ENCODE measurements at regions not wholly inside any gene's neighbourhood (a gene's known extent, or its start where the extent isn't known, plus 50 kb on each side); places are given as distances from the start of the nearest gene placed in this dataset.

- Histone ChIP-seq H3K4me1 (ENCODE audit: control insufficient read depth, insufficient read depth, low read length) (no peaks in the 10 kb centered on the region), H3K4me3 (ENCODE audit: insufficient read depth, low read depth, low read length) (no peak overlapping the region), H3K27me3 (ENCODE audit: control insufficient read depth, insufficient read depth, low read length, poor library complexity, severe bottlenecking) (no peaks in the 10 kb centered on the region), H3K27ac (ENCODE audit: insufficient read depth, low read depth, low read length, poor library complexity, severe bottlenecking) (no peak overlapping the region), H3K36me3 (ENCODE audit: control insufficient read depth, insufficient read depth, low read length) (no peaks in the 10 kb centered on the region), H3K9me3 (ENCODE audit: control insufficient read depth, low read length) (no peaks in the 10 kb centered on the region)
- 100% methylated on average over 1 of the region's 1 CpG; no CpG with 5 or more reads in 1 of the 2 experiments for WGBS, 2 experiments
These were observed 508.0 kb downstream of the SNAPC1 start for GRCh38 chr14:62270236-62270635.

- Histone ChIP-seq H3K9me3 (ENCODE audit: control insufficient read depth, low read length) (no peaks in the 10 kb centered on the region), H3K36me3 (ENCODE audit: control insufficient read depth, insufficient read depth, low read length) (no peaks in the 10 kb centered on the region), H3K27ac (ENCODE audit: insufficient read depth, low read depth, low read length, poor library complexity, severe bottlenecking) (no peak overlapping the region), H3K4me3 (ENCODE audit: insufficient read depth, low read depth, low read length) (no peak overlapping the region), H3K4me1 (ENCODE audit: control insufficient read depth, insufficient read depth, low read length) (peaks cover 10% of the 10 kb centered on the region), H3K27me3 (ENCODE audit: control insufficient read depth, insufficient read depth, low read length, poor library complexity, severe bottlenecking) (no peaks in the 10 kb centered on the region)
These were observed 518.1 kb downstream of the SNAPC1 start for GRCh38 chr14:62280366-62280765.

- Histone ChIP-seq H3K27ac (ENCODE audit: insufficient read depth, low read depth, low read length, poor library complexity, severe bottlenecking) (no peak overlapping the region), H3K27me3 (ENCODE audit: control insufficient read depth, insufficient read depth, low read length, poor library complexity, severe bottlenecking) (no peaks in the 10 kb centered on the region), H3K4me1 (ENCODE audit: control insufficient read depth, insufficient read depth, low read length) (peaks cover 10% of the 10 kb centered on the region), H3K4me3 (ENCODE audit: insufficient read depth, low read depth, low read length) (no peak overlapping the region), H3K36me3 (ENCODE audit: control insufficient read depth, insufficient read depth, low read length) (no peaks in the 10 kb centered on the region), H3K9me3 (ENCODE audit: control insufficient read depth, low read length) (no peaks in the 10 kb centered on the region)
- 91 to 96% methylated on average over 4 of the region's 4 CpGs for WGBS, 2 experiments
These were observed 521.6 kb downstream of the SNAPC1 start for GRCh38 chr14:62283837-62284236.

GRCh38 chr14:62289471-62289870 lies 527.3 kb downstream of the SNAPC1 start:
- Histone ChIP-seq H3K36me3 (ENCODE audit: control insufficient read depth, insufficient read depth, low read length) (no peaks in the 10 kb centered on the region), H3K4me3 (ENCODE audit: insufficient read depth, low read depth, low read length) (no peak overlapping the region), H3K9me3 (ENCODE audit: control insufficient read depth, low read length) (no peaks in the 10 kb centered on the region), H3K27ac (ENCODE audit: insufficient read depth, low read depth, low read length, poor library complexity, severe bottlenecking) (no peak overlapping the region), H3K4me1 (ENCODE audit: control insufficient read depth, insufficient read depth, low read length) (no peaks in the 10 kb centered on the region), H3K27me3 (ENCODE audit: control insufficient read depth, insufficient read depth, low read length, poor library complexity, severe bottlenecking) (no peaks in the 10 kb centered on the region)
- WGBS, 2 experiments: 73 to 86% methylated on average over 3 of the region's 3 CpGs

GRCh38 chr14:62301080-62301479 lies 538.9 kb downstream of the SNAPC1 start:
- Histone ChIP-seq H3K27me3 (ENCODE audit: control insufficient read depth, insufficient read depth, low read length, poor library complexity, severe bottlenecking) (no peaks in the 10 kb centered on the region), H3K4me3 (ENCODE audit: insufficient read depth, low read depth, low read length) (no peak overlapping the region), H3K9me3 (ENCODE audit: control insufficient read depth, low read length) (no peaks in the 10 kb centered on the region), H3K36me3 (ENCODE audit: control insufficient read depth, insufficient read depth, low read length) (no peaks in the 10 kb centered on the region), H3K27ac (ENCODE audit: insufficient read depth, low read depth, low read length, poor library complexity, severe bottlenecking) (no peak overlapping the region), H3K4me1 (ENCODE audit: control insufficient read depth, insufficient read depth, low read length) (no peaks in the 10 kb centered on the region)
- 100% methylated on average over 1 of the region's 1 CpG for WGBS, 2 experiments

- Histone ChIP-seq H3K27ac (ENCODE audit: insufficient read depth, low read depth, low read length, poor library complexity, severe bottlenecking) (no peak overlapping the region), H3K36me3 (ENCODE audit: control insufficient read depth, insufficient read depth, low read length) (no peaks in the 10 kb centered on the region), H3K9me3 (ENCODE audit: control insufficient read depth, low read length) (no peaks in the 10 kb centered on the region), H3K4me3 (ENCODE audit: insufficient read depth, low read depth, low read length) (no peak overlapping the region), H3K4me1 (ENCODE audit: control insufficient read depth, insufficient read depth, low read length) (no peaks in the 10 kb centered on the region), H3K27me3 (ENCODE audit: control insufficient read depth, insufficient read depth, low read length, poor library complexity, severe bottlenecking) (no peaks in the 10 kb centered on the region)
- 89 to 100% methylated on average over 1 of the region's 1 CpG for WGBS, 2 experiments
These were observed 539.7 kb downstream of the SNAPC1 start for GRCh38 chr14:62301911-62302310.

GRCh38 chr14:62303437-62303836 lies 541.2 kb downstream of the SNAPC1 start:
- H3K27me3 ChIP-seq (ENCODE audit: control insufficient read depth, insufficient read depth, low read length, poor library complexity, severe bottlenecking): no peaks in the 10 kb centered on the region
- WGBS, 2 experiments: 91 to 96% methylated on average over 3 to 4 of the region's 4 CpGs
- H3K4me3 ChIP-seq (ENCODE audit: insufficient read depth, low read depth, low read length): no peak overlapping the region
- H3K27ac ChIP-seq (ENCODE audit: insufficient read depth, low read depth, low read length, poor library complexity, severe bottlenecking): no peak overlapping the region
- H3K4me1 ChIP-seq (ENCODE audit: control insufficient read depth, insufficient read depth, low read length): no peaks in the 10 kb centered on the region
- H3K9me3 ChIP-seq (ENCODE audit: control insufficient read depth, low read length): no peaks in the 10 kb centered on the region
- no peaks in the 10 kb centered on the region for H3K36me3 ChIP-seq (ENCODE audit: control insufficient read depth, insufficient read depth, low read length)

GRCh38 chr14:62304257-62304656 lies 542.0 kb downstream of the SNAPC1 start:
- H3K27ac ChIP-seq (ENCODE audit: insufficient read depth, low read depth, low read length, poor library complexity, severe bottlenecking): no peak overlapping the region
- H3K4me3 ChIP-seq (ENCODE audit: insufficient read depth, low read depth, low read length): no peak overlapping the region
- 84 to 89% methylated on average over 3 of the region's 3 CpGs for WGBS, 2 experiments
- H3K9me3 ChIP-seq (ENCODE audit: control insufficient read depth, low read length): no peaks in the 10 kb centered on the region
- H3K4me1 ChIP-seq (ENCODE audit: control insufficient read depth, insufficient read depth, low read length): no peaks in the 10 kb centered on the region
- no peaks in the 10 kb centered on the region for H3K27me3 ChIP-seq (ENCODE audit: control insufficient read depth, insufficient read depth, low read length, poor library complexity, severe bottlenecking)
- no peaks in the 10 kb centered on the region for H3K36me3 ChIP-seq (ENCODE audit: control insufficient read depth, insufficient read depth, low read length)

- H3K4me3 ChIP-seq (ENCODE audit: insufficient read depth, low read depth, low read length): no peak overlapping the region
- H3K27ac ChIP-seq (ENCODE audit: insufficient read depth, low read depth, low read length, poor library complexity, severe bottlenecking): no peak overlapping the region
- no peaks in the 10 kb centered on the region for H3K36me3 ChIP-seq (ENCODE audit: control insufficient read depth, insufficient read depth, low read length)
- WGBS, 2 experiments: 95 to 96% methylated on average over 3 of the region's 3 CpGs
- H3K27me3 ChIP-seq (ENCODE audit: control insufficient read depth, insufficient read depth, low read length, poor library complexity, severe bottlenecking): no peaks in the 10 kb centered on the region
- no peaks in the 10 kb centered on the region for H3K9me3 ChIP-seq (ENCODE audit: control insufficient read depth, low read length)
- H3K4me1 ChIP-seq (ENCODE audit: control insufficient read depth, insufficient read depth, low read length): no peaks in the 10 kb centered on the region
These were observed 545.6 kb downstream of the SNAPC1 start for GRCh38 chr14:62307844-62308243.

GRCh38 chr14:62308316-62308715 lies 546.1 kb downstream of the SNAPC1 start:
- WGBS, 2 experiments: 92 to 93% methylated on average over 3 of the region's 3 CpGs
- Histone ChIP-seq H3K4me1 (ENCODE audit: control insufficient read depth, insufficient read depth, low read length) (no peaks in the 10 kb centered on the region), H3K36me3 (ENCODE audit: control insufficient read depth, insufficient read depth, low read length) (no peaks in the 10 kb centered on the region), H3K27me3 (ENCODE audit: control insufficient read depth, insufficient read depth, low read length, poor library complexity, severe bottlenecking) (no peaks in the 10 kb centered on the region), H3K27ac (ENCODE audit: insufficient read depth, low read depth, low read length, poor library complexity, severe bottlenecking) (no peak overlapping the region), H3K9me3 (ENCODE audit: control insufficient read depth, low read length) (no peaks in the 10 kb centered on the region), H3K4me3 (ENCODE audit: insufficient read depth, low read depth, low read length) (no peak overlapping the region)

- no peak overlapping the region for H3K4me3 ChIP-seq (ENCODE audit: insufficient read depth, low read depth, low read length)
- no peak overlapping the region for H3K27ac ChIP-seq (ENCODE audit: insufficient read depth, low read depth, low read length, poor library complexity, severe bottlenecking)
- H3K36me3 ChIP-seq (ENCODE audit: control insufficient read depth, insufficient read depth, low read length): no peaks in the 10 kb centered on the region
- H3K27me3 ChIP-seq (ENCODE audit: control insufficient read depth, insufficient read depth, low read length, poor library complexity, severe bottlenecking): no peaks in the 10 kb centered on the region
- 88 to 97% methylated on average over 4 of the region's 4 CpGs for WGBS, 2 experiments
- no peaks in the 10 kb centered on the region for H3K4me1 ChIP-seq (ENCODE audit: control insufficient read depth, insufficient read depth, low read length)
- H3K9me3 ChIP-seq (ENCODE audit: control insufficient read depth, low read length): no peaks in the 10 kb centered on the region
These were observed 546.7 kb downstream of the SNAPC1 start for GRCh38 chr14:62308891-62309290.

Data from ectodermal cell (in vitro differentiated cells).